Inferior parietal cortex (tissue), 1 donor: ENCODE measurements at regions not wholly inside any gene's neighbourhood (a gene's known extent, or its start where the extent isn't known, plus 50 kb on each side); places are given as distances from the start of the nearest gene placed in this dataset.

Experiments used
- DNase-seq: peaks from one replicate; pipeline ENCODE4 v3.0.0-alpha.2; 2016; ENCODE audit errors: extremely low spot score

DNA sequence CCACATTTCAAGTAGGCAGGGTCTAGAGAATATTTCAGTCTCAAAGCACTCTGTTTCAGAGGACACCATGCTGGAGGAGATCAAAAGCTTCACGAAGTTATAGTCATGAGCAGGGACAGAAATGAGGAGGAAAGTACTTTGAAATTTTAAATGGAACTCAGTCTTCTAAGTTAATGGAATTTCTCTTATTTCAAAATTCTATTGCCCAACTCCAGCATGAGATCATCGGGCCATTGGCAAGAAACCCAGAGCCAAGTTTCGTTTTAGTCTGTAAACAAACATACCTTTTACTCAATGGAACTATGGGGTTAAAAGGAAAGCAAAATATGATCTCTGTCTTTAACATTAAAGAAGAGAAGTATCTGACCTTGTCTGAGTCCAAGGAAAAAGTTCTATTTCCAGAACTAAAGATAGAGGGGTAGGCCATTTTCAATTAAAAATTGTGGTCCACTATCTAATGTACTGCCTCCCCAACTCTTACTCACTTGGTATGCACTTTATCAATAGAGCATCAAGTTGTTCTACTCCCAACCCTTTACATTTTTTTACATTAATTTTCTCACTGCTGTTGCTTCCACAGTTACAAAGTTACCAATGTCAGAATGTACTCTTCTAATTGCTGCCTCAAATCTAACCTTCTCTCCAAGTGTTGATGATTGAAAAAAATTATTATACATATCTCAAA is 235.3 kb upstream of the NRSN1 start:
- no peak for DNase-seq

DNA sequence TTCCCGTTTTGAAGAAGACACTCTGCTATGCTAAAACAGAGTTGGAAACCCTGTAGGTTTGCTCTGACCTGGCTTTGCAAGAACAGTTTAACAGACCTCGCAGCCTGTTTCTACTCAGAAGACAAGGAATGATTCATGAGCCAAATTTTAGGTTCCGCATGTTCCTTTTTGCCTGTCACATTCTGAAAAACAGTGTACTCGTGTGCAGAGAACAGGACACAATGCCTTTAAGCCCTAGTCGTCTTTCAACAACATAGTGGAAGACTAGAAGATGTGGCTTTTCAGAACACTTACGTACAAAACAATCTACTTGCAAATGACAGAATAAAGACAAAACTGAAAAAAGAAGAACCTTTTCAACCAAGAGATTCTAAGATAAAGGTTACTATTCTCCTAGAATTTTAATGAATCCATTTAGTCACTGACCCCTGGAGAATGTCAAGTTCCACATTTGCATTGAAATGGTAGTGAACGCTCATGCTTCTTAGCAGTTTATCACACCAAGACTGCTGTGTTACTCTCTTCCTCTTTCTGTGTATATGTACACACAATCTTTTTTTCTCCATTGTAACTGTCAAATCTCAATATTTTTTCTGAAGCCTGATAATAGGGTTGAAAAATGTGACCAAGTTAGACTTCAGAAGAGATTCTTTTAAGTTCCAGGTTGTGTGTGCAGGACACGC is 220.7 kb upstream of the NRSN1 start:
- DNase-seq = no peak

DNA sequence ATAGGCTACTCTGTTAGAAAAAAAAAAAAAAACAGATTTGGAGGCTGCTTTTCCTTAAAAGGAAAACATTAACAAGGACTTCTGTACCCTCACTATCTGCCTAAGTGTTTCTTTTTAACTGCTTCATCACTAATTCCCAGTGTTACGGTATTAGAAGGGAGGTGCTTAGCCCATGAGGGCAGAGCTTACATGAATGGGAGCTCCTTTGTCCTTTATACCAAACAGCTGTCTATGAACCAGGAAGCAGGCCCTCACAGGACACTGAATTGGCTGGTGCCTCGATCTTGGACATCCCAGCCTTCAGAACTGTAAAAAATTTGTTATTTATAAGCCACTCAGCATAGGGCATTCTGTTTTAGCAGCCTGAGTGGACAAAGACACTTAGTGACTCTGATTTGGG is 215.6 kb upstream of the NRSN1 start:
- no peak for DNase-seq

DNA sequence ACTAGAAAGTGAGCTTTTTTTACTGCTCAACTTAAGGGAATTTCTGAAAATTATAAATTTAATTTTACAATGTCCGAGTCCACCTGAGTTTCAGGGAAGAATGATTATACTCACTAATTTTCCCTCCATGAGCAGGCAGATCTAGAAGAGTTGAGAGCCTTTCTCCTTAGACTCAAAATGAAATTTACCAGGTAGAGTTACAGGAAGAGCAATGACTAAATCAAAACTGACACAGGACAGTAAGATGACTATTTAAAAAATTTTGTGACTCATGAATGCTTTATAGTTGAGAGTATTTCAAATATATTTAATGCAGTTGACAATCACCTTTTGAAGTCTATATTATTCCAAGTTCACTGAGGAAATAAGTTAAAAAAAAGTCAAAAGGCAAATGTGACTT is 198.1 kb upstream of the NRSN1 start:
- DNase-seq = no peak

- DNase-seq = no peak
These were observed 196.8 kb upstream of the NRSN1 start for GRCh38 chr6:23929201-23929600.

DNA sequence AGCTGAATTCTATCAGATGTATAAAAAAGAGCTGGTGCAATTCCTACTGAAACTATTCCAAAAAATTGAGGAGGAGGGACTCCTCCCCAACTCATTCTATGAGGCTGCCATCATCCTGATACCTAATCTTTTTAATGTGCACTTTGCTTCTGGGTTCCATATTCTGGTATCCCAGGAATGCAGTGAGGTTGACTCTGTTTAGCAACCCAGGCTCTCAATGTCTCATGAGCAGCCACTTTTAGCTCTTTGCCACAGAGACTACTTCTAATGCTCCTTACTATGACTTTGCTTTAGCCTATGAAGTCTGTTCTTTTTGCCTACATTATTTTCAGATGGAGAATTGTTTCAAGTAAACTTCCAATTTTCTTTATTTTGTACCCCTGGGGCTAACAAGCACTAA is 185.5 kb upstream of the NRSN1 start:
- DNase-seq = no peak

DNA sequence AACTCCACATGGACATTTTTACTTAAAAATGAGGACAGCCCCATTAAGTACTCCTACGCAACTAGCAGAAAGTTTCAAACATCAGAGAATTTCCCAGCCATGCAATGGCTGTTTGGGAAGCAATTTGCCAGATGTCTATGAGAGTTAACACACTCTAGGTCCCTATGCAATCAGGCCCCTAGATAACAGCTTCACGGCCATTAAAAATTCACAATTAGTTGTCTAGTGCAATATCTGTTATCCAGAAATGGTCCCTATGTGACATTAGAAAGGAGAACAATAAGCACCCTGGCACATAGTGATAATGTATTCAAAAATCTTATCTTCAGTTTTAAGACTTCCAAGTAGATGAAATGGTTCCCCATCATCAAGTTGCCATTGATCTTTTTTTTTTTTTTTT is 174.3 kb upstream of the NRSN1 start:
- DNase-seq = no peak

DNA sequence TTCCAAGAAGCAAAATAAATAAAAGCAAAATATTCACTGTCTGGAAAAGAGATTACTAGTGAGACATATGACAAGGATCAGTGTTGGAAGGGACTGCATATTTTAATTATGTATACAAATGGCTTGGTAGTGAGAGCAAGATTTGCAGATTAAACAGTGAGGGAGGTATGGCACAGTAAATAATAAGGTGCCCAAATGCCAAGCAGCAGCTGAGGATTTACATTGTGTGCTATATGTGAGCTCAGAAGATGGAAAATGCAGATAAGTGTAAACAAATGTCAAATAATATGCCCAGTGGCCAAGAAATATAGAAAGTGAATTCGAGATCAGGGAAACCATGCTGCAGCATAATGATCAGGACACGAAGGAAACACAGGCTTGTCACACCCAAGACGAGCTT is 173.8 kb upstream of the NRSN1 start:
- no peak for DNase-seq

DNA sequence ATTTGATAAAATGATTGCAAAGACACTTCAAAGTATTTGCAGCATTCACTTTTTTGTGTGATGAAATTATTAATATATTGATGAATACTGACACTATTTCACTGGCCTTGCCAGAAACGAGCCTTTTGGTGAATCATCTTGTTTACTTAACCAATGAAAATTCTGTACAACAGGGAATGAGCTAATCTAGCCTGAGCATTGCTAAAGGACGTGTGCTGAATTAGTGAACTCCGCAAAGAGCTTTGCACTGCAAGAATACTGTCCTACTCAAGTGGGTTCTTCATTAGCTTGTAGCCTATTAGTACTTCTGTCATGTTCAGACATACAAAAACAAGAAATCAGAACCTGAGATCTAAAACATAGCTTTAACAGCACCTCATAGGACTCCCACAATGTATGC is 172.0 kb upstream of the NRSN1 start:
- no peak for DNase-seq

- DNase-seq = no peak
These were observed 169.0 kb upstream of the NRSN1 start for GRCh38 chr6:23957017-23957416.

GRCh38 chr6:23964865-23965264 is 161.2 kb upstream of the NRSN1 start:
- DNase-seq = no peak

- DNase-seq = no peak
These were observed 156.7 kb upstream of the NRSN1 start for GRCh38 chr6:23969344-23969743.

GRCh38 chr6:23977706-23978105 is 148.3 kb upstream of the NRSN1 start:
- no peak for DNase-seq

DNA sequence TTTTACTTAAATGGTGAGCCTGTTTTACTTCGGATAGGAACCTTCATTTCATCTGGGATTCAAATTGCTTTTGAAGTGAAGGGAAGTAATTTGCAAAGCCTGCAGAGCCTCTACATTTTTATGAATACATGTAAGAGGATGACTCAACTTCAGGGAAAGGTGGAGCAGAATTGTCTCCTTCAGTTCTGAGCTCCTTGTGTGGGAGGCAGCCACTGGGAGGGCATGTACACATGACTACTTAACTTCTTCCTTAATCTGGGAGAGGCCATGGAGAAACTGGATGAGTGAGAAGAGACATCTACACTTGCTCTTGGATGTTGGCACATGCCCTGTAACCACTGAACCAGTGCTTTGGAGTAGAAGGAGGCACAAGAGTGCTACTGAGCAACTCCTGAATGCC is 145.1 kb upstream of the NRSN1 start:
- no peak for DNase-seq

DNA sequence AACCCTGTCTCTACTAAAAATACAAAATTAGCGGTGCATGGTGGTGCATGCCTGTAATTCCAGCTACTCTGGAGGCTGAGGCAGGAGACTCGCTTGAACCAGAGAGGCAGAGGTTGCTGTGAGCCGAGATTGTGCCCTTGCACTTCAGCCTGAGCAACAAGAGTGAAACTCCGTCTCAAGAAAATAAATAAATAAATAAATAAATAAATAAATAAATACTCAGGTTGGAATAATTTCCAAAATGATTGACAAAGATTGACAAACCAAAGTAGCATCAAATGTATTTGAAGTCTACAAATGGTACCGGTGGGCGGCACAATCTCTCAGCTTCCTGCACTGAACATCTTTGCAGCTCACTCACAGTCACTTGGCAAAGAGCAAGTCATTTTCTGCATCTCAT is 144.1 kb upstream of the NRSN1 start:
- no peak for DNase-seq

- DNase-seq = no peak
These were observed 142.3 kb upstream of the NRSN1 start for GRCh38 chr6:23983735-23984134.

- no peak for DNase-seq
These were observed 141.0 kb upstream of the NRSN1 start for GRCh38 chr6:23985015-23985414.

DNA sequence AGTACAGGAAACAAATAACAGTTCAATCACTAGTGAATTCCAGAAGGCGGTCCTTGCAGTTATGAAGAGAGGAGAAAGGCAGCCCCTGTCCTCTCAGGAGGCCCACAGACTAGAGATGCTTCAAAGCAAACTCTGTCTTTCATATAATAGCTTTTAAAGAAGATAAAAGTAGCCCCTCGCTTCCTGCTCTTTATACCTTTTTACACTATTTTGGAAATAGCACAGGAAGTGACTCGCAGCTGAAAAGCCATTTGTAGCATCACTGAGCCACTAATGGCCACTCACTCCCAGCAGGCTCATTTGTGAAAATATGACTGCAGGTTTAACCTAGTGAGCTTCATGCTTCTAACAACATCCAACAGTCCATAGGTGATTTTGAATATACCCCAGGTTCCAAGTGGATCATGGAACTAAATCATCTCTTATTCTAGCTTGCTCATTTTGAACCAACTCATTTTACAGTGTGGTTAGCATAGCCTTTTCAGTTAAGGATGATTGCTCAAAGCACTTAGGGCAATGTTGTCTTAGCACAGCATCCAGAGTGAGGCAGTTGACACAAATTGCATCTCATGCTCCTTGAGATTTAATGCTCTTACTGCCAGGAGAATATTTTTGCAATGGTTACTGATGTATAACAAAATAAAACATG is 136.0 kb upstream of the NRSN1 start:
- DNase-seq = no peak

DNA sequence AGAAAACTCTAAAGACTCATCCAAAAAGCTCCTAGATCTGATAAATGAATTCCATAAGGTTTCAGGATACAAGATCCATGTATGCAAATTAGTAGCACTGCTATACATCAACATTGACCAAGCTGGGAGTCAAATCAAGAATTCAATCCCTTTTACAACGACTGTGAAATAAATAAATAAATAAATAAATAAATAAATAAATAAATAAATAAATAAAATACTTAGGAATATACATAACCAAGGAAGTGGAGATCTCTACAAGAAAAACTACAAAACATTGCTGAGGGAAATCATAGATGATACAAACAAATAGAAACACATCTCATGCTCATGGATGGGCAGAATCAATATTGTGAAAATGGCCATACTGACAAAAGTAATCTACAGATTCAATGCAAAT is 132.0 kb upstream of the NRSN1 start:
- DNase-seq = no peak

DNA sequence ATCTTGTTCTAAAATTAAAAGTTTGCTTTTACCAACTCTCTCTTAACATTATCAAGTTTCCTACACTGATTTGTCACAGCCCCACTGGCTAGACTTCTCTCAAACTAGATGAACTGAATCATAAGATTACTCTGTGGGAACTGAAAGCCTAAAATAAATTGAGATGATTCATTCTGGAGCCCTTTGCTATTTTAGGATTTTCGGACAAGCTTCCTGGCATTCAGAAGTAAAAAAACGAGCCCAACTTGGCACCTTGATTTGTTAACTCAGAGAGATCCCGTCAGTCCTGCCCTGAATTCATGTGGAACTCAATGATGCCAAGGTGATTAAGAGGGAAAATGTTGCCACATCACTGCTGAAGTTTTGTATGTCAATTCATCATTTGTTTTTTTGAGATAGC is 122.0 kb upstream of the NRSN1 start:
- DNase-seq = peak; percentile 59

DNA sequence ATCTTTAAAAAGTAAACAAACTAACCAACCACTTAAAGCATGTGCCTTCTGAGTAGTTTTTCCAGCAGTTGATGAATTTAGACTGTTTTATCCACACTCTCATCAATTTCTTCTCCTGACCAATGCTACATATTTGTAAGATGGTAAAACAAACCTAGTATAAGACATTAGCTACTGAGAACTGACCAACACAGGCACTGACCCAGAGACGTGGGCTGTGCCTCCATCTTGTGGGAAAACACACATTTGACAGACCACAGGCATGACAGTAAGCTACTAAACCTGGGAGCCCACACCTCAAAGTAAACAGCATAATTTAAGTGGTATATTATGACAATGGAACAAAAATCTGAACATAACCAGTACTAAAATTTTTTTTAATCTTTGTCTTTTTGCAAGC is 121.4 kb upstream of the NRSN1 start:
- DNase-seq = no peak

DNA sequence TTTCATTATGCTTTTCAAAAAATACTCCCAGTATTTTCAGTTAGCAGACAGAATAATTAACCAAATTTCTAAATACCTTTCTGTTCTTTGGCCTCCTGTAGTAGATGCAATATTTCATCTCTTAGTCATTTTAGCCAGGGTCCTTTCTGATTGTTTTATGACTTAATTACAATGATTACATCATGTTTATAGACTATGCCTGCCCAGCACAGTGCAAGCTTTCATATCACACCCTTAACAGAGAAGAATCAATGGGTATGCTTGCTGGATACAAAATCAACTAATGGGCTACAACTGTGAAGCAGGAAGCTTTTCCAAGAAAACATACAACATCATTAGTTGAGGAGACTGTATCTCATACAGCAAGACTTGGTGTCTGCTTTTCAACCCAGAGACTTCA is 119.8 kb upstream of the NRSN1 start:
- no peak for DNase-seq

GRCh38 chr6:24009319-24009718 is 116.7 kb upstream of the NRSN1 start:
- DNase-seq = peak; percentile 43
